ENCODE measurements at regions not wholly inside any gene's neighbourhood (a gene's known extent, or its start where the extent isn't known, plus 50 kb on each side); places are given as distances from the start of the nearest gene placed in this dataset.
"Not testable (repeated sequence)": the region's sequence is repeated elsewhere in the genome, so short reads cannot be mapped to it uniquely, and the experiment has no call there.

- WGBS, result 79% methylated on average over 17 of the region's 17 CpGs
- H3K27ac ChIP-seq (ENCODE audit: low read depth), result no peak overlapping the region
- no peaks in the 10 kb centered on the region for H3K36me3 ChIP-seq (ENCODE audit: insufficient read depth)
- DNase-seq (ENCODE audit: extremely low spot score), result no peak
- H3K4me3 ChIP-seq (ENCODE audit: low read depth, low read length), result no peak overlapping the region
- H3K4me1 ChIP-seq (ENCODE audit: insufficient read depth), result no peaks in the 10 kb centered on the region
Observed at GRCh38 chr1:5727871-5728643, 264.2 kb downstream of the NPHP4 start.

- no peaks in the 10 kb centered on the region for H3K4me1 ChIP-seq (ENCODE audit: insufficient read depth)
- H3K27ac ChIP-seq (ENCODE audit: low read depth), result no peak overlapping the region
- no peak for DNase-seq (ENCODE audit: extremely low spot score)
- no peak overlapping the region for H3K4me3 ChIP-seq (ENCODE audit: low read depth, low read length)
- no peaks in the 10 kb centered on the region for H3K36me3 ChIP-seq (ENCODE audit: insufficient read depth)
Observed at GRCh38 chr1:5727191-5727590, 265.0 kb downstream of the NPHP4 start.

- not testable (repeated sequence) for H3K4me1 ChIP-seq (ENCODE audit: insufficient read depth); DNase-seq (ENCODE audit: extremely low spot score)
- WGBS, result 75% methylated on average over 12 of the region's 13 CpGs
Observed at GRCh38 chr1:5726586-5727184, 265.5 kb downstream of the NPHP4 start.

GRCh38 chr1:5725855-5726585 lies 266.2 kb downstream of the NPHP4 start:
- no peak for DNase-seq (ENCODE audit: extremely low spot score)
- Histone ChIP-seq H3K27ac (ENCODE audit: low read depth) (no peak overlapping the region), H3K4me3 (ENCODE audit: low read depth, low read length) (no peak overlapping the region), H3K4me1 (ENCODE audit: insufficient read depth) (no peaks in the 10 kb centered on the region), H3K36me3 (ENCODE audit: insufficient read depth) (no peaks in the 10 kb centered on the region)
- WGBS, result 74% methylated on average over 14 of the region's 14 CpGs

More at GRCh38 chr1:5726586-5727184, 265.5 kb downstream of the NPHP4 start:
- not testable (repeated sequence) for H3K36me3 ChIP-seq (ENCODE audit: insufficient read depth); H3K27ac ChIP-seq (ENCODE audit: low read depth); H3K4me3 ChIP-seq (ENCODE audit: low read depth, low read length)

GRCh38 chr1:5725406-5725805 lies 266.8 kb downstream of the NPHP4 start:
- no peak overlapping the region for H3K4me3 ChIP-seq (ENCODE audit: low read depth, low read length)
- no peaks in the 10 kb centered on the region for H3K4me1 ChIP-seq (ENCODE audit: insufficient read depth)
- no peak overlapping the region for H3K27ac ChIP-seq (ENCODE audit: low read depth)
- no peaks in the 10 kb centered on the region for H3K36me3 ChIP-seq (ENCODE audit: insufficient read depth)
- DNase-seq (ENCODE audit: extremely low spot score), result no peak
- WGBS, result 87% methylated on average over 13 of the region's 13 CpGs

- Histone ChIP-seq H3K36me3 (ENCODE audit: insufficient read depth) (no peaks in the 10 kb centered on the region), H3K4me1 (ENCODE audit: insufficient read depth) (no peaks in the 10 kb centered on the region), H3K27ac (ENCODE audit: low read depth) (no peak overlapping the region), H3K4me3 (ENCODE audit: low read depth, low read length) (no peak overlapping the region)
- no peak for DNase-seq (ENCODE audit: extremely low spot score)
- WGBS, result 59% methylated on average over 9 of the region's 9 CpGs
Observed at GRCh38 chr1:5724847-5725246, 267.4 kb downstream of the NPHP4 start.

GRCh38 chr1:5722635-5723164 lies 269.5 kb downstream of the NPHP4 start:
- no peak overlapping the region for H3K4me3 ChIP-seq (ENCODE audit: low read depth, low read length)
- DNase-seq (ENCODE audit: extremely low spot score), result no peak
- no peak overlapping the region for H3K27ac ChIP-seq (ENCODE audit: low read depth)
- no peaks in the 10 kb centered on the region for H3K36me3 ChIP-seq (ENCODE audit: insufficient read depth)
- 76% methylated on average over 12 of the region's 12 CpGs for WGBS
- no peaks in the 10 kb centered on the region for H3K4me1 ChIP-seq (ENCODE audit: insufficient read depth)

- Histone ChIP-seq H3K4me1 (ENCODE audit: insufficient read depth) (no peaks in the 10 kb centered on the region), H3K27ac (ENCODE audit: low read depth) (no peak overlapping the region), H3K36me3 (ENCODE audit: insufficient read depth) (no peaks in the 10 kb centered on the region), H3K4me3 (ENCODE audit: low read depth, low read length) (no peak overlapping the region)
- WGBS, result 79% methylated on average over 3 of the region's 3 CpGs
- DNase-seq (ENCODE audit: extremely low spot score), result no peak
Observed at GRCh38 chr1:5721634-5722215, 270.5 kb downstream of the NPHP4 start.

GRCh38 chr1:5720936-5721335 lies 271.3 kb downstream of the NPHP4 start:
- Histone ChIP-seq H3K4me1 (ENCODE audit: insufficient read depth) (no peaks in the 10 kb centered on the region), H3K27ac (ENCODE audit: low read depth) (no peak overlapping the region), H3K36me3 (ENCODE audit: insufficient read depth) (no peaks in the 10 kb centered on the region), H3K4me3 (ENCODE audit: low read depth, low read length) (no peak overlapping the region)
- 71% methylated on average over 4 of the region's 4 CpGs for WGBS
- DNase-seq (ENCODE audit: extremely low spot score), result no peak

GRCh38 chr1:5720484-5720883 lies 271.7 kb downstream of the NPHP4 start:
- Histone ChIP-seq H3K4me1 (ENCODE audit: insufficient read depth) (no peaks in the 10 kb centered on the region), H3K27ac (ENCODE audit: low read depth) (no peak overlapping the region), H3K4me3 (ENCODE audit: low read depth, low read length) (no peak overlapping the region), H3K36me3 (ENCODE audit: insufficient read depth) (no peaks in the 10 kb centered on the region)
- no peak for DNase-seq (ENCODE audit: extremely low spot score)
- 26% methylated on average over 8 of the region's 8 CpGs for WGBS

GRCh38 chr1:5720045-5720444 lies 272.2 kb downstream of the NPHP4 start:
- H3K27ac ChIP-seq (ENCODE audit: low read depth), result no peak overlapping the region
- H3K36me3 ChIP-seq (ENCODE audit: insufficient read depth), result no peaks in the 10 kb centered on the region
- H3K4me1 ChIP-seq (ENCODE audit: insufficient read depth), result no peaks in the 10 kb centered on the region
- DNase-seq (ENCODE audit: extremely low spot score), result no peak
- WGBS, result 62% methylated on average over 8 of the region's 8 CpGs
- H3K4me3 ChIP-seq (ENCODE audit: low read depth, low read length), result no peak overlapping the region

GRCh38 chr1:5718831-5719632 lies 273.2 kb downstream of the NPHP4 start:
- Histone ChIP-seq H3K4me1 (ENCODE audit: insufficient read depth) (no peaks in the 10 kb centered on the region), H3K36me3 (ENCODE audit: insufficient read depth) (no peaks in the 10 kb centered on the region), H3K27ac (ENCODE audit: low read depth) (no peak overlapping the region), H3K4me3 (ENCODE audit: low read depth, low read length) (no peak overlapping the region)
- 78% methylated on average over 34 of the region's 34 CpGs for WGBS
- DNase-seq (ENCODE audit: extremely low spot score), result no peak

All from urinary bladder (tissue), 3 donors.